WTC11 (cell line): ENCODE measurements at regions not wholly inside any gene's neighbourhood (a gene's known extent, or its start where the extent isn't known, plus 50 kb on each side); places are given as distances from the start of the nearest gene placed in this dataset.

ENCODE experiments used
- CREB1 ChIP-seq: sonication (generic); formaldehyde crosslinking; IDR thresholded peaks from 2 replicates; pipeline ENCODE4 v1.8.0; 2023; ENCODE audit warnings: mild to moderate bottlenecking, missing genetic modification reagents
- JUN ChIP-seq: sonication (generic); formaldehyde crosslinking; IDR thresholded peaks from 2 replicates; pipeline ENCODE4 v1.8.0; 2023; ENCODE audit warnings: mild to moderate bottlenecking, missing genetic modification reagents
- ZNF121 ChIP-seq: sonication (generic); formaldehyde crosslinking; IDR thresholded peaks from 2 replicates; pipeline ENCODE4 v1.8.0; 2023; ENCODE audit warnings: missing genetic modification reagents
- TF ChIP-seq, protein P1 (sequence below): fragments of 200-600 bp; IDR thresholded peaks from 2 replicates; pipeline ENCODE4 v1.8.0; 2022; ENCODE audit warnings: antibody characterized with exemption

- no peak for TF ChIP-seq CREB1 (CRISPR knock-in tag)
- TF ChIP-seq JUN (CRISPR knock-in tag) = no peak
- TF ChIP-seq, protein P1, sequence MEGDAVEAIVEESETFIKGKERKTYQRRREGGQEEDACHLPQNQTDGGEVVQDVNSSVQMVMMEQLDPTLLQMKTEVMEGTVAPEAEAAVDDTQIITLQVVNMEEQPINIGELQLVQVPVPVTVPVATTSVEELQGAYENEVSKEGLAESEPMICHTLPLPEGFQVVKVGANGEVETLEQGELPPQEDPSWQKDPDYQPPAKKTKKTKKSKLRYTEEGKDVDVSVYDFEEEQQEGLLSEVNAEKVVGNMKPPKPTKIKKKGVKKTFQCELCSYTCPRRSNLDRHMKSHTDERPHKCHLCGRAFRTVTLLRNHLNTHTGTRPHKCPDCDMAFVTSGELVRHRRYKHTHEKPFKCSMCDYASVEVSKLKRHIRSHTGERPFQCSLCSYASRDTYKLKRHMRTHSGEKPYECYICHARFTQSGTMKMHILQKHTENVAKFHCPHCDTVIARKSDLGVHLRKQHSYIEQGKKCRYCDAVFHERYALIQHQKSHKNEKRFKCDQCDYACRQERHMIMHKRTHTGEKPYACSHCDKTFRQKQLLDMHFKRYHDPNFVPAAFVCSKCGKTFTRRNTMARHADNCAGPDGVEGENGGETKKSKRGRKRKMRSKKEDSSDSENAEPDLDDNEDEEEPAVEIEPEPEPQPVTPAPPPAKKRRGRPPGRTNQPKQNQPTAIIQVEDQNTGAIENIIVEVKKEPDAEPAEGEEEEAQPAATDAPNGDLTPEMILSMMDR = no peak
- TF ChIP-seq ZNF121 = no peak
Observed at GRCh38 chr10:130461631-130462030, 325.4 kb downstream of the GLRX3 start.
